NCI-H510A treated with DMSO at 0.1 percent for 48 hours (cell line): ENCODE measurements at regions not wholly inside any gene's neighbourhood (a gene's known extent, or its start where the extent isn't known, plus 50 kb on each side); places are given as distances from the start of the nearest gene placed in this dataset.
"Not testable (repeated sequence)": the region's sequence is repeated elsewhere in the genome, so short reads cannot be mapped to it uniquely, and the experiment has no call there.

ENCODE experiments used
- DNase-seq: peaks from one replicate; lab custom pipeline; 2025; lab: John Stamatoyannopoulos, UW

DNA sequence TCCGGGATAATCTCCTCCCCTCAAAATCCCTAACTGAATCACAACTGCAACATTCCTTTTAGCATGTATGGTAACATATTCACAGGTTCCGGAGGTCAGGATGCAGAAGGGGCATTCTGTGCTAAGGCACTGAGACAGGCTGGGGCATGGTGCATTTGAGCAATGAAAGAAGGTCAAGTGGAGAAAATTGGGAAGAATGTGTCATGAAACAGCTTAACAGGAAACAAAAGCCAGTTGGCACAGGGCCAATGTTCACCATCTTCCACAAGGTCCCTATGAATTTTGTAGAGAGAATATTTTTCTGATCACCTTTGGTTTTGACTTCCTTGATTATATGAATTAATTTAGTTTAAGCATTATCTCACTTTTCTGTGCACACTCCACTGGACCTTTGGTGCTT lies 587.7 kb upstream of the NR2F2 start:
- DNase-seq = no peak

DNA sequence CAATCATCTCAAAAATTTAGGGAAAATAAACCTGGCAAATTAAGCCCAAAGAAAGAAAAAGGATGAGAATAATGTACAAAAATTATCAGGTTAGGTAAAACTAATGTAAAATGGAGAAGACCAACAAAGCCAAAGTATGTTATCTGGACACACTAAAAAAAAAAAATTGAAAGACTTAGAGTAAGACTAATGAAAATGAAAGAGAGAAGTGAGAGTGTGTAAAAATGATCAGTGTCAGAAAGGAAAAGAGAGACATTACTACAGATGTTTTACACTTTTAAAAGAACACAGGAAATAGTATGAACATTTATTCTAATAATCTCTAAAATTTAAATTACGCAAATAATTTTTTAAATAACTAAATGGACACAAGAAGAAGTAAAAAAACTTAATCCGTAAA lies 573.3 kb upstream of the NR2F2 start:
- no peak for DNase-seq

DNA sequence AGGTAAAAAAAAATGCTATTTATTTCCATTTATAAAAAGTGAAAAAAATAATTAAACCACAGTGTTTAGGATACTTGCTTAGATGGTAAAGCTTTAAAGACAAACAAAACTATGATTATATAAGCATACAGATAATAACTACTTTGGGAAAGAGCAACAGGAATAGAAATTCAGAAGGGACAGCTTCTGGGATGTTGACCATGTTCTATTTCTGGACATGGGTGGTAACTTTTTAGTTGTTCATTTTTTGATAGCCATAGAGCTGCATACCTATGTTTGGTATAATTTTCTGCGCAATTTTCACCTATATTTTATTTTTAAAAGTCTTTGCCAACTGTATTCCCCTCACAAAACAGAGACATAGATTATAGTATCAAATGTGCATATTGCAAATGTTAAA lies 572.0 kb upstream of the NR2F2 start:
- no peak for DNase-seq

DNA sequence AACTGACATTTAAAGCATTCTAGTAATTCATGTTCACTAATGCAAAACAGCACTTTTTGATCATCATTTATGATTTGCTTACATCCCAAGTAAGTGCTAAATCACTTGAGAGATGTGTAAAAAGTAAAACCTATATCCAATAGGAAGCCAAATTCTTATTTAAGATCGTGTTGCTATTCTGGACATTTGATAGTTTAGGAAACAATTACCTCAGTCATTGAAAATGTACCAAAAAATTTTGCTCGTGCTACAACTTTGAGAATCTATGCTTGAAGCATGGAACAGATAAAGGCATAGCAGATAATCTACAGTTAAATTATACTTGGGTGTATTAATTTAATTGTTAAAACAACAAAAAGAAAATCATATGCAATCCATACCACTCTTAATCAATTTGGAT lies 571.6 kb upstream of the NR2F2 start:
- DNase-seq = no peak

DNA sequence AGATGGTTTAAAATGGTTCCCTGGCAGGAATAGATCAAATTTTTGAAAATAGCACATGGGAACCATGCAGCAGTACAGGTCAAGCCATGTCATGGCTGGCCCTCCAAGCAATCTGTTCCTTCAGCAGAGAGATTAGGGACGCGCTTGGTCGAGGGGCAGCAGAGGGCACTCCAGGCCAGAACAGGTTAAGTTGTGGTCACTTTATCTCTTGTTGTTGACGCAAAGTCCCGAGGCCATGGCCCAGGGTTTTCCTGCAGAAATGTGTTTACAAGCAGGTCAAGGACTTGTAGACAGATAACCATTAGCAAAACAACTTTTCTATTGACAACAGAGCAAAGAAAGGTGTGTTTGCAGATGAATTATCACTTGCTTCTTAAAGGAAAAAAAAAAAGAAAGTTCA lies 570.0 kb upstream of the NR2F2 start:
- DNase-seq = no peak

DNA sequence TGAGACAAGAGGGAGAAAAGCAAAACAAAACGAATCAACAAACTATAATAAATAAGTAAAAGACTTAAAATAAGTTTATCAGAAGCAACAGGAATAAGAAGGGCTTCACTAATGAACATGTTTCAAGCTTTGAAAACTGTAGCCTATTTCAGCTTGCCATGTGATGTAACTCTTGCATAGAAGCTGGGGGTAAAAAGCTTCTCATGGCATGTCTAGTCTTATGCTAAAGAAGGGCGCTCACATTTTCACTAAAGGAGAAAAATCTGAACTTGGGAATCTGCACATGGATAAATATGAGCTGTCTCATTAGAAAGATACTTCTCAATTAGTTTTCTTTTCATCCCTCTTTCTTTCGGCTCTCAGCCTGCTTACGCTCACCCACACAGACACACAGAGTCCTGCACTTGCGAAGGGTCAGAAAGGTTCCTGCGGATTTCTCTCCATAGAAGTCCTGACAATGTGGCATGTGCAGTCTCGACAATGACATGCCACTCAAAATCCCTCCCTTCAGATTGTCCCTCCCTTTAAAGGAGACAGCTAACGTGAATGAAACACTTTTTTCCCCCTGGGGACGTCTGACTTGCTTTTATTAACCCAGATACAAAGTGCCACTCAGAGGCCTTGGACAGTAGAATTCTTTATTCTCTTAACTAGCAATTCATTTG lies 568.9 kb upstream of the NR2F2 start:
- no peak for DNase-seq

DNA sequence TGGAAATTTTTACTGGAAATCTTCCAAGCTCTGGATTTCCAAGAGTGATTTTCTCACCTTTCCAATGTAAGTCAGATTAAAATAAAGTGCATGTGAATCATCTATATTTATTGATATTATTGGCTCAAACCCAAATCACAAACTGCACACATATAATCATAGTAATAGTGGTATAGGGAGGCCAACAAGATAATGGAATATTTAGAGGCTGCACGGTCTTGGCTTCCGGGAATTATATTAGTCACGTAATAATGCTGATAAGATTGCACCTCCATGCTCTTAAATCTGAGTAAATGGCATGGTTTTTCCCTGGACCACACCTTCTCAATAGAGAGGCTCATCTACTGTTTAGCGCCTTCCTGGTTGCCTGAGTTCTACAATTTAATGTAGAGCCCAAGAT lies 567.1 kb upstream of the NR2F2 start:
- no peak for DNase-seq

DNA sequence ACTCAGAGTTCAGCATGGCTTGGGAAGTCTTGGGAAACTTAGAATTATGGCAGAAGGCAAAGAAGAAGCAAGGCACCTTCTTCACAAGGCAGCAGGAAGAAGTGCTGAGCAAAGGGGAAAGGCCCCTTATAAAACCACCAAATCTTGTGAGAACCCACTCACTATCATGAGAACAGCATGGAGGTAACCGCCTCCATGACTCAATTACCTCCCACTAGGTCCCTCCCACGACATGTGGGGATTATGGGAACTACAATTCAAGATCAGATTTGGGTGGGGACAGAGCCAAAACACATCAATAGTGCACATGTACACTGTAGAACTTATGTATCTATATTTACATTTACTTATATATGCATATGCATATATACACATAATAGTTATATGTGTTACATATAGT lies 565.3 kb upstream of the NR2F2 start:
- DNase-seq = no peak

DNA sequence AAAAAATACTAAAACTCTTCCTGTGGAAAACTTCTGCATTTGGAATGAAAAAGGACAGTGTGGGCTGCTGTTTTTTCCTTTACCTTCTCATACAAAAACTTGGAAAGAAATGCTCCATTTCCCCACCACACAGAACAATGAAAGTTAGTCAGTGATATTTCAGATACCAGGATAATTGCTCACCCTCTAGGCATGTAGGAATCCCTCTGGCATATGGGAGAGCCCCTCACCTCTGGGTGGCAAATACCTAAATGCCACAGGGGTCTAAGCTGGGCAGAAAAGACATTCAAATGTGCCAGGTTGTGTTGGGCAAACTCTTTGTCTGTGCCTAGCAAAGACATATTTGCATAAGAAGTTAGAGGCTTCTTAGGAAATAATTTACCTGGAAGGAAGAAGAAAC lies 560.3 kb upstream of the NR2F2 start:
- DNase-seq = no peak

DNA sequence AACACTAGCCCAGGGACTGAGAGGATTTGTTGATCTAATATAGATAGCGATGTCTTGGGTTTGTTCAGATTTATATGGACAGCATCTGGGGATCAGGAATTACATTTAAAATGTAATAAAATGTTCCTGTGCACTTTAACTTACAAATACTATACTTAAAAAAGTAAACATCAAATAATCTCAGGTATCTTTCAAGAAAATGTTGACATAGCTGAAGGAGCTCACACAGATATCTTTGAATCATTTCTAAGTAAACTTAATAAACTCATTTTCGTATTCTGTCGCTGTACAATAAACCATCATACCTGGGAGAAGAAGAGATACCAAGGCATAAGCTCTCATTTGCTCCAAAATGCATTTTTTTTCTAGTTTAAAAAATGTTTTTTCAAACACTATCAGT lies 557.5 kb upstream of the NR2F2 start:
- DNase-seq = no peak

DNA sequence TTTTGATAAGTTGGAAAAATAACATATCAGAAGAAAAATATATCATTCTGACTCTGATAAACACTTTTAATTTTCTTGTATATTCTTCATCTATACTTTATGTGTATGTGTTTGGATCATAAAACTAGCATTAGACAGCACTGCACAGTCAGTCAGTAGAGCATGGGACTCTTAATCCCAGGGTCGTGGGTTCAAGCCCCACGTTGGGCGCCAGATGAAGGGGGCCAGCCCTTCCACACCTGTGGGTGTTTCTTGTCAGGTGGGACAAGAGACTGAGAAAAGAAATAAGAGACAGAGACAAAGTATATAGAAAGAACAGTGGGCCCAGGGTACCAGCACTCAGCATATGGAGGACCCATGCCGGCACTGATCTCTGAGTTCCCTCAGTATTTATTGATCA lies 546.0 kb upstream of the NR2F2 start:
- DNase-seq = no peak

DNA sequence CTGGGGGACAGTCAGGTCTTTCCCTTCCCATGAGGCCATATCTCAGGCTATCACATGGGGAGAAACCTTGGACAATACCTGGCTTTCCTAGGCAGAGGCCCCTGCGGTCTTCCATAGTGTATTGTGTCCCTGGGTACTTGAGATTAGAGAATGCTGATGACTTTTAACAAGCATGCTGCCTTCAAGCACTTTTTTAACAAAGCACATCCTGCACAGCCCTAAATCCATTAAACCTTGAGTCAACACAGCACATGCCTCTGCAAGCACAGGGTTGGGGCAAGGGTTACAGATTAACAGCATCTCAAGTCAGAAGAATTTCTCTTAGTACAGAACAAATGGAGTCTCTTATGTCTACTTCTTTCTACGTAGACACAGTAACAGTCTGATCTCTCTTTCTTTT lies 545.2 kb upstream of the NR2F2 start:
- not testable (repeated sequence) for DNase-seq

DNA sequence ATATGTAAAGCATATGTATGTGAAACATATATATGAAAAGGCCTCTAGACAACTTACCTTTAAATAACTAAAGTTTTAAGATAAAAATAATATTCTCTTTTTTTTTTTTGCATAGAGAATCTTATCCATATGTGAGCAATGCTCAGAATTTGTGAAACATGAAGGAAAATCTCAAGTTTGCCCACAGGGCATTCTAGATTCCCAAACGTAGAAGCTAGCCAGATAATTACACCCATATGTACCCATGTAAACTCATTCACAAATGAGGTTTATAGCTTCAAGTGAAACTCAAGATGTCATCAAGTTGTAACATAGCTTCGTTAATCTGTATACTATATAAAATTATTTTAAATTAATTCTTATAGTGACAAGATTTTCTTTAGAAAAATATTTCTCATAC lies 537.3 kb upstream of the NR2F2 start:
- no peak for DNase-seq

DNA sequence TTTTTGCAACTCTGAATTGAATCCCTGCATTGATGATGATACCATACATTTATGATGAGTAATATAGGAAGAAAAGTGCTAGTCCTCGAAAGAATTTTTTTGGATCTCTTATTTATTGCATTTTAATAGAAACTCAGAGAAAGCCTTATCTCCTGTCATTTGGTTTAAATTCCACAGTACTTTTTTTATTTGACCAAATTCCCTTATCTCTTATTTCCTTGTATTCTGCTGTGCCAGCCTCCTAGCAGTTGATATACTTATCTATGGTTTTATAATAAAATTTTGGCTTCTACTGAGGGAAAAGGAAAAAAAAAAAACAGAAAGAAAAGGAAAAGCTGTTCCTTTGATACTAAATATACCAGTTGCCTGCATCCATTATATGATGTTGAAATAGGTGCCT lies 535.1 kb upstream of the NR2F2 start:
- no peak for DNase-seq

DNA sequence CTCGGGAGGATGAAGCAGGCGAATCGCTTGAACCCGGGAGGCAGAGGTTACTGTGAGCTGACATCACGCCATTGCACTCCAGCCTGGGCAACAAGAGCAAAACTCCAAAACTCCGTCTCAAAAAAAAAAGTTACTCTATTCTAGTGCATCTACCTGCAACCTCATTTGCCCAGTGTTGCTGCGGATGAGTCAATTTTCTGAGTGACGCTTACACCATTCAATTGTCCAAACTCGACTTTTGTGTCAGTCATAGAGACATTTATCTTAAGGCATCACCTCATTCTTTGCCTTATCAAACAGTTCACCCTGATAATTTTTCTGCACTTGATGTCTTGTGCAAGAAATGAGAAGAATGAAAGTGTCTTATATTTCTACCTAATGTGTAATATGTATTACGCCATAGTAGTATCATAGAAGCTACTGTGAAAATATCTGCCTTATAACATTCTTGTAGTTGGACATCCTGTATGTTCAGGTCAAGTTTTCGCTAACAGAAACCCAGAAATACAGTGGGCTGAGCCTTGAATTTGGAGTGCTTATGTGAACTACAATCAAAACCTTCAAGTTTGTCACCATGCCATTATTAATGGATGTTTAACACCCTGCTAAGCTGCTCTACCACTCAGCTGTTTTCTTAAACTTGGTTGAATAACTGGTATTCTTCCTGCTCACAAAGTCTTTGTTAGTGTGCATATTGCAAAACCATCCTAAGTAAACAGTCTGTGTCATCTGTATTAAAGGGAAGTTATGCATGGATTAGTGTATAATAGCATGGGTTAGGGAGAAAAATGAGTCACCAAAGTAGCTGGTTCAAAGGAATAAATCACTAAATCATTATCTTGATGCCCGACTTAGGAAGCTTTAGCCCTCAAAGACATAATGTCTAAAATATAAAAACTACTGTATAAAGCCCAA lies 531.0 kb upstream of the NR2F2 start:
- DNase-seq = peak; percentile 8

DNA sequence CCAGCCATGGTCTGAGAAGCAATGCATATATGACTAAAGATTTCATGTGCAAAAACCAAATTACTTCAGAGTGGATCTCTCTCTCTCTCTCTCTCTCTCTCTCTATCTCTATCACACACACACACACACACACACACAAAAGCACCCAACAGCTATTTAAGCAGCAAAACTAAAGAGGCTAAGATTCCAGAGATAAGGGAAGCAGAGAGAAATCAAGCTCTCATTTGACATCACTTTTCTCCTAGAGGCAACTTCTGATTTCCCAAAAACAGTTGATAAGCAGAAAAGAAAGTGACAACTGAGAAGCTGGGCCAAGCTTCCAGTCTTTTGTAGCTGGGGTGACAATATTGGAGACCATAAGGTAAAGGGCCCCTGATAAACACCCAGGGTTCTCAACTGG lies 526.0 kb upstream of the NR2F2 start:
- no peak for DNase-seq

DNA sequence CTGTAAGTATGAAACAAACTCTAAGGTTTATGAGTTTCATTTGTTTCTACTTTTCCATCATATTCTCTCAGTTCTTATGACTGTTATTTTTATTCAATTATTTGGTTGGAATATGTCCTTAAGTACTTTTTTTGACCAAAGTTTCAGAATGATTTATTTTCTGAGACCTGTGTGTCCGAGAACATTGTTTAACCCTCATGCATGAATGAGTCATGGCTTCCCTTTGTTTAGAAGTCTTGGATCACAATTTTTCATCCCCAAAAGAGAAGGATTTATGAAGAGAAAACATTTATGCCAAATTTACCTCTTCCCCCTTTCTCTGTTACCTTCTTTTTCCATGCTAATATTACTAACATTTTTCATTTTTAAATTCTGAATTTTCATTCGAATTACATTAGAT lies 518.0 kb upstream of the NR2F2 start:
- no peak for DNase-seq

DNA sequence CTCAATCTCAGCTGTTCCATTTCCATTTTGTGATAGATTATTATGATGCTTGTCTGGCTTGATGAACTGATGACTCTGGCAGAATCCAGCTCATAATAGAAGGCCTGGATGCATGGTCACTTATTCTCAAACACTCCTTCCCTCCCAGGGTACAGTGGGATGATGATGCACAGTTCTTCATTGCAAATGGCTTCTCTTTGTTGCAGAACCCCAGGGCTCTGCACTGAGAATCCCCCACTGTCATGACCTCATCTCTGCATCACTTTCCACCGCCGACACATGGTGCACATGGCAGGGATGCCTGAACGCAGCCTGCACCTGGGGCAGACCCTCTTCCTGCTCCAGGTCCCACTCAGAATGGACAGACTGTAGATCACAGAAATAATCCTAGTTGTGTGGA lies 515.6 kb upstream of the NR2F2 start:
- no peak for DNase-seq

DNA sequence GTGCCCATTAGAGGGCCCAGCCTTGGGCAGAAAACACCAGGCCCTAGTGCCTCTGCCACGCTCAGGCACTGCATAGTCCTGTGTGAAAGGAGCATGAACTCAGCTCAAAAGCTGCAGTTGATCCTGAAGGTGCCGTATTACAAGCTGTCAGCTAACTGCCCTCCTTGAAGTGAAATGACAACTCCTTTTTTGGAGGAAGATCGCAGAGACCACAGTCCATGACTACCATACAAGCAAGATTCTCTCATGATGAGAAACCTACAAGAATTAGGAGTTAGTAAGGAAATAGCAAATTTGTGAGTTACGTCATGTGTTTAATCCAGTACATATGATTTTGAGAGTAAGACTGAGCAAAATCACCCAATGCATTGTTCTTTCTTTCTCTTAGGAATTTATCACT lies 513.9 kb upstream of the NR2F2 start:
- no peak for DNase-seq

DNA sequence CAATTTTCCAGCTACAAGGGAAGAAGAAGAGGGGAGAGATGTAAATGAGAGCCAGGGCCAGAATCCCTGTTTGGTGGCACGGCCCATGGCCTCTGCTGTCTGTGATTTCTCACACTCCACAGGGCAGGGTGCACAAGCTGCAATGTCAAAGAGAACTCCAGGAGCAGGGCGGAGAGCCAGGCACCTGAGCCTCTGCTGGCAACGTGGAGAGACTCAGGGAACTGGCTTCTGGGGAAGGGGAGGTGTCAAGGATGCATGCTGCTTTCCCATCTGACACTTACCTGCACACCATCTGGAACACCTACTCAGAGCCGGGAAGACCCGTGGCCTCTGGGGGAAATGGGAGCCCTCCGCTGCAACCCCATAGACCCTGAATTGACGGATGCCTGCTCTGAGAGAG lies 507.5 kb upstream of the NR2F2 start:
- DNase-seq = no peak

DNA sequence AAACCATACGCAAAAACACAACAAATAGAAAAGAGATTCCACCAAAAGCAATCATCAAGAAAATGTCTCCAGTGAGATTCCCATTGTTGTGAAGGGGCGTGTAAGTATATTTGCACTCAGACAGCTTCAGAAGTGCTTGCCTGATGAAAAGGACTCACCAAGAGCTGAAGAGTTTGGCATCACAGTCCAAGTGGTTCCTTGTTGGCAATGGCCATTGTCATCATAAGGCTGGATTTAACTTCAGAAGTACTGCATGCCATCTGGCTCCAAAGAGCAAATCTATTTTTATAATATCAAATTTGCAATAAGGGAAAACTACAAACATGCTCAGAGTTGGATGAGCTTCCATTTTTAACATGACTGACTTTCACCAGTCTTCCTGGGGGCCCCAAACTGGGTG lies 505.3 kb upstream of the NR2F2 start:
- DNase-seq = peak; percentile 5

DNA sequence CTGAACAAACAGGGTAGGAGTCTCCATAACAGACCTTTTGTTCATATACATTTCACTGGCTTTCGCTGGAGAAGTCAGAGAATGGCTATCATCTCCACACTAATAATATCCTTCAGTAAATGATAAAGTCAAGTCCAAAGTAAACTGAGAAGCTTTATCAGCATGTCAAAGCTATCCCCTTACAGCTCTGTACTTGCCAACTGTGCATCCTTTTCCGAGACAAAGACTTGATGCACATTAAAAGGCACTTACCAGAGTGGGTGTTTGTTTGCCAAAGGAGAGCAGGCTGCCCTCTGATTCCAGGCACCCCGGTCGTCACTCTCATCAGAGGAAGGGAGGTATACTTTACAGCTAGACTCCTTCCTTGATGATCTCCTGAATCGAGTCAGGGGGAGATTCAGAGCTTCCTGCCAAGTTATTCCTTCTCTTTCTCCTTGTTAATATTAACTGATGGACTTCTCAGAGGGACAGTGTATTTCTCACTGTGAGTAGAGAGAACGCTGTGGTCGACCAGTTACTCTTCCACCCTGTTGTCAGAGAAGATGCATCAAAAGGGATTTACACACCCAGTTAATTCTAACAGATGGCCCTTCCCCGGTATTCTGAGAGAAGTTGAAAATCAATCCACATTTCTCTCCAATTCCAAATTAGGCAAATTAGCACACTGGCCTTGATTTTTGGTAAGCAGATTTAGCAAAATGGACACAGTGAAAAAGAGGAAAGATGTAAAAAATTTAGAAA lies 504.7 kb upstream of the NR2F2 start:
- DNase-seq = peak; percentile 41
